Urinary bladder (tissue), 3 donors: ENCODE measurements at regions not wholly inside any gene's neighbourhood (a gene's known extent, or its start where the extent isn't known, plus 50 kb on each side); places are given as distances from the start of the nearest gene placed in this dataset.
A peak's percentile ranks its signal among the peaks of the same experiment; 100 is the strongest.
"Not testable (repeated sequence)": the region's sequence is repeated elsewhere in the genome, so short reads cannot be mapped to it uniquely, and the experiment has no call there.

ENCODE experiments used
- DNase-seq: peaks from one replicate; pipeline ENCODE4 v3.0.0-alpha.2; 2015; ENCODE audit errors: extremely low spot score
- H3K27ac ChIP-seq: one replicate; pipeline ENCODE4 v1.5.1; 2013; ENCODE audit warnings: low read depth, mild to moderate bottlenecking, moderate library complexity
- H3K36me3 ChIP-seq: one replicate; pipeline ENCODE4 v1.6.1; 2013; ENCODE audit warnings: mild to moderate bottlenecking, moderate library complexity; ENCODE audit not compliant: insufficient read depth
- H3K4me1 ChIP-seq: one replicate; pipeline ENCODE4 v1.6.1; 2013; ENCODE audit warnings: mild to moderate bottlenecking, moderate library complexity; ENCODE audit not compliant: insufficient read depth
- H3K4me3 ChIP-seq: one replicate; pipeline ENCODE4 v1.5.1; 2013; ENCODE audit warnings: low read depth, low read length
- WGBS: extraction: QIAGEN DNeasy Blood & Tissue Kit; methylation state at CpG from one replicate; pipeline ENCODE4 v1.1.7; 2013; 5-methylcytosine and 5-hydroxymethylcytosine counted together
- donor health status: healthy with polysubstance abuse.
- donor health status: healthy.

DNA sequence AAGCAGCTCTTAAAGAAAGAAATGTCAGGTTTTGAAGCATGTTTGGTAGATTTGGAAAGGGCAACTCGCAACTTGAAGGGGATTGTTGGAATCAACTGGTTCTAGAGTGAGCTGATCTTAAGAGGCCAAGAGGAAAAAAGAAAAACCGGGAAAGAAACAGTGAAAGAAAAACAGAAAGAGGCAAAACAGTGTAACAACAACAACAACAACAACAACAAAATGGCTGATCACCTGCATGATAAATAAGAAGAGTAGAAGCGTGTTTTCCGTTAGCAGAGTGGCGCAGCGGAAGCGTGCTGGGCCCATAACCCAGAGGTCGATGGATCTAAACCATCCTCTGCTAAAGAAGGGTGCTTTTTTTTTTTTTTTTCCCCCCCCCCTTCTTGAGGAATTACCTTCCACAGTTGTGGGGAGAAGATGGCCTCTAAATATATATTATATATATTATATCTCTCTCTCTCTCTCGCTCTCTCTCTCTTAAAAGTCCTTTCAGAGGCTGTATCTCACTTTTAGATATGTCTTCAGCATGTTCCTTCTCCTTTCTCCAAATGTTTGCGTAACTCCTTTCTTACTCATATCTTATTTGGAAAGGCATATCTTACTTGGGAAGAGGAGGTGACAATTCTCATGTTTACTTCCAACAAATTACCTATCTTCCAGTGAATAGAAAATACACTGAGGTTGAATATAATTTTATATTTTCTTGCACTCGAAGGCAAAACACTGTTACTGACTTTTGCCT lies 134.4 kb downstream of the OR2B2 start:
- no peaks in the 10 kb centered on the region for H3K4me1 ChIP-seq
- whole genome bisulfite sequencing: 69% methylated on average over 11 of the region's 11 CpGs
- no peaks in the 10 kb centered on the region for H3K36me3 ChIP-seq
- no peak overlapping the region for H3K27ac ChIP-seq
- DNase-seq: no peak
- no peak overlapping the region for H3K4me3 ChIP-seq

DNA sequence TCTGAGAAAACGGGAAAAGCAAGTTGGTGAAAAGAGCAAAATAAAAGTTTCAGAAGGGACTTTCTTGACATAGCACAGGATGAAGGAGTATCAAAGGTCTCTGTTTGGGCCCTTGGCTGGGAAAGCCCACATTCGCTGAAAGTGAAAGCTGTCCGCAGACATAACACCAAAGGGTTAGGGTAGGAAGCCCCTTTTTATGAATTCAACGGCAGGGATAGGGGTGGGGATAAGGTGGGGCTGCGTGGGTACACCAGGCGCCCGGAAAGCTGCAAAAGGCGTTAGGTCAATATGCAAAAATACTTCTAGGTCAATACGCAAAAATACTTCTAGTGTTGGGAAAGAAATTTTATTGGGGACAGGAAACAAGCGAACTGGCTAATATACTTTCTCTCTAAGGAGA lies 135.1 kb downstream of the OR2B2 start:
- 71% methylated on average over 10 of the region's 10 CpGs for WGBS
- Histone ChIP-seq H3K4me3 (no peak overlapping the region), H3K4me1 (no peaks in the 10 kb centered on the region), H3K27ac (no peak overlapping the region), H3K36me3 (no peaks in the 10 kb centered on the region)
- DNase-seq: no peak

- H3K4me1 ChIP-seq: no peaks in the 10 kb centered on the region
- DNase-seq: no peak
- 95% methylated on average over 4 of the region's 4 CpGs for WGBS
Observed at GRCh38 chr6:27776504-27776903, 135.7 kb downstream of the OR2B2 start.

DNA sequence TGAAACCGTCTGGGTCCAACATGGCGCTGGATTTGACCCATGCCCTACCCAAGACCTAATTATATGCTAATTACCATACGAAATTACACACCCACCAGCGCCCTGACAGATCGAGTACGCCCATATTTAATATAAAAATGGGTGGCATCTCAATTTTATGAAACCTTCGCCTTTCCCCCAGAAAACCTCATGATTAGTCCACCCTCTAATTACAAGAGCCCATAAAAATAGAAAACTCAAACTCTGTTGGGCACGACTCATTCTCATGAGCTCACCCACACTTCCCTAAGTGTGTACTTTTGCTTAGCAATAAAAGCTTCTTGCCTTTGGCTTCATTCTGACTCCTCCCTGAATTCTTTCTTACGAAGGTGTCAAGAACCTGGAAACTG lies 136.4 kb downstream of the OR2B2 start:
- 85% methylated on average over 9 of the region's 9 CpGs for WGBS

More at GRCh38 chr6:27776504-27776903, 135.7 kb downstream of the OR2B2 start:
- Histone ChIP-seq H3K36me3 (no peaks in the 10 kb centered on the region), H3K27ac (no peak overlapping the region), H3K4me3 (no peak overlapping the region)

DNA sequence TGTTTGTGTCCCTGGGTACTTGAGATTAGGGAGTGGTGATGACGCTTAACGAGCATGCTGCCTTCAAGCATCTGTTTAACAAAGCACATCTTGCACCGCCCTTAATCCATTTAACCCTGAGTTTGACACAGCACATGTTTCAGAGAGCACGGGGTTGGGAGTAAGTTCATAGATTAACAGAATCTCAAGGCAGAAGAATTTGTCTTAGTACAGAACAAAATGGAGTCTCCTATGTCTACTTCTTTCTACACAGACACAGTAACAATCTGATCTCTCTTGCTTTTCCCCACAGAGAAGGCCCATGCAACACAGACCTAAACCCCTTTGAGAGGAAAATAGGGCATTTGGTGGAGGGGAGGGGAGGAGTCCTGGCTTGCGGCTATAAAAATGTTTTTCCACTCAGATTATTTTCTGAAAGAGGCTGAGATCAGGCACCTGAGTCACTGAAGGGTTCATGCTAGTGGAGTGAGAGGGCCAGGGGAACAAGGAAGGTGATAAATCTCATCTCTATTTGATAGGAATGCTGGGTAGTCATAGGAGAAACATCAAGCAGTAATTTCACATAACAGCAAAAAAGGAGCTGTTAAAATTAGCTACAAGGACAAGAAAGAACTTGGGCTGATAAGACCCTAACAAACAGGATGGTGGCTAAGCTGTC lies 136.9 kb downstream of the OR2B2 start:
- H3K4me3 ChIP-seq, H3K4me1 ChIP-seq, H3K27ac ChIP-seq, DNase-seq, H3K36me3 ChIP-seq: not testable (repeated sequence)
- whole genome bisulfite sequencing: 42% methylated on average over 5 of the region's 5 CpGs

More for the DNA sequence above, 136.4 kb downstream of the OR2B2 start:
- no peak for DNase-seq
- H3K27ac ChIP-seq: no peak overlapping the region
- H3K4me3 ChIP-seq: no peak overlapping the region
- no peaks in the 10 kb centered on the region for H3K4me1 ChIP-seq
- H3K36me3 ChIP-seq: no peaks in the 10 kb centered on the region

DNA sequence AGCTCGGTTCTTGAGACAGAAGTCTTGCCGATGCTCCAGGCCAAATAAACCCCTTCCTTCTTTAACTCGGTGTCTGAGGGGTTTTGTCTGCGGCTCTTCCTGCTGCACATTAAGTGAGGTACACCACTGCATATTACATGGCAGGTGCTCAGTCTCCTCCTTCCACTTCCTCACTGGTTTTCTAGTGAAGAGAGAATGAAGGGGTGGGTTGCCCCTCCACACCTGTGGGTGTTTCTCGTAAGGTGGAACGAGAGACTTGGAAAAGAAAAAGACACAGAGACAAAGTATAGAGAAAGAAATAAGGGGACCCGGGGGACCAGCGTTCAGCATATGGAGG lies 138.0 kb downstream of the OR2B2 start:
- H3K4me1 ChIP-seq, H3K27ac ChIP-seq, H3K4me3 ChIP-seq, H3K36me3 ChIP-seq, DNase-seq: not testable (repeated sequence)
- WGBS: 88% methylated on average over 8 of the region's 8 CpGs

GRCh38 chr6:27773542-27774263 lies 138.5 kb downstream of the OR2B2 start:
- H3K4me1 ChIP-seq, H3K4me3 ChIP-seq, H3K27ac ChIP-seq, H3K36me3 ChIP-seq, DNase-seq: not testable (repeated sequence)
- WGBS: 83% methylated on average over 10 of the region's 10 CpGs

DNA sequence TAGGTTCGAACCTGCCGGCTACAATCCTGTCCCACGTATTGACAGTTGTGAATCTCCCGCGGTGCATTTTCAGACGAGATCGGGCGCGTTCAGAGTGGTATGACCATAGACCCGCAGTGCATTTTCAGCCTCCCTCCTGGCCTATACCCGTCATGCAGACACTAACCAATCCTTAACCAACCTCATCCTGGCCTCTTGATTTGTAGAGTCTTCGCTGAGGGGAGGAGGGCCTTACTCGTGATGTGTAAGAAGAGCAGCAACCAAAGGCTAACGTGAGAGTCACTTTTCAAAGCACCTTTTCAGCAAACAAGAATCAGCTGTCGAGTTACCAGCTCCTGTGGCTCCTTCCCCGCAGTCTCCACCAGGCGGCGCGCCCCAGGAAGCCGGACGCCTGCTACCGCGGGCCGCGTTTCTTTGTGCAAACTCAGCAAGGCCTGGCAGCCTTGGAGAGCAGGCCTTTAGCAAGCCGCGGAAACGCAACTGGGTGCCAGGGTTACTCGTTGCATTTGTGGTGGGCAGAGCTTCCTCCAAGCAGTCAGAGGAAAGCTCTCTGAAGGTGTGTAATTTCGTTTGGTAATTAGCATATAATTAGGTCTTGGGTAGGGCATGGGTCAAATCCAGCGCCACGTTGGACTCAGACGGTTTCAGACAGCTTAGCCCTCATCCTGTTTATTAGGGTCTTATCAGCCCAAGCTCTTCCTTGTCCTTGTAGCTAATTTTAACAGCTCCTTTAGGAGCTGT lies 139.8 kb downstream of the OR2B2 start:
- WGBS: 13% methylated on average over 33 of the region's 33 CpGs

GRCh38 chr6:27771235-27771634 lies 141.0 kb downstream of the OR2B2 start:
- 63% methylated on average over 4 of the region's 4 CpGs for WGBS
- no peak for DNase-seq
- no peak overlapping the region for H3K4me3 ChIP-seq
- no peak overlapping the region for H3K27ac ChIP-seq
- no peaks in the 10 kb centered on the region for H3K36me3 ChIP-seq
- H3K4me1 ChIP-seq: no peaks in the 10 kb centered on the region

More for the DNA sequence above, 139.8 kb downstream of the OR2B2 start:
- no peak overlapping the region for H3K27ac ChIP-seq
- H3K4me1 ChIP-seq: no peaks in the 10 kb centered on the region
- peak; percentile 32 for DNase-seq
- H3K36me3 ChIP-seq: no peaks in the 10 kb centered on the region
- H3K4me3 ChIP-seq: no peak overlapping the region

DNA sequence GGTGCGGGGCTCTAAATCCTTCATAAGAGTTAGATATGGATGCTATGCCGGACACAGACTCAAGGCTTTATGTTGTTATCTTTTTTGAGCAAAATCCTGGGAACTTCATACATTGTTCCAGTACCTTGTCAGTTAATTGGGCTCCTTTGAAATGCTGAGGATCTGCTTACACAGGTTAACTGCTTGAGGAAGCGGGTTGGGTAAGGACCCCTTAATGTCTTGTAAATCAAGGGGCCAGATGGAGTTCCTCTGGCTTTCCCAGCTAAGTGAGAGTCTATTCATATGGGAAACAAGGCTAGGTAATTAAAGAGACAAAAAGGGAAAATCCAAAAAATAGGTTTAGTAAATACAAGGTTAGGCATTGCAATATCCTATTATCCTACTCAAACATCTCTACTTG lies 141.5 kb downstream of the OR2B2 start:
- no peaks in the 10 kb centered on the region for H3K4me1 ChIP-seq
- WGBS: 80% methylated on average over 3 of the region's 3 CpGs
- no peak overlapping the region for H3K4me3 ChIP-seq
- no peak overlapping the region for H3K27ac ChIP-seq
- no peak for DNase-seq
- H3K36me3 ChIP-seq: no peaks in the 10 kb centered on the region

DNA sequence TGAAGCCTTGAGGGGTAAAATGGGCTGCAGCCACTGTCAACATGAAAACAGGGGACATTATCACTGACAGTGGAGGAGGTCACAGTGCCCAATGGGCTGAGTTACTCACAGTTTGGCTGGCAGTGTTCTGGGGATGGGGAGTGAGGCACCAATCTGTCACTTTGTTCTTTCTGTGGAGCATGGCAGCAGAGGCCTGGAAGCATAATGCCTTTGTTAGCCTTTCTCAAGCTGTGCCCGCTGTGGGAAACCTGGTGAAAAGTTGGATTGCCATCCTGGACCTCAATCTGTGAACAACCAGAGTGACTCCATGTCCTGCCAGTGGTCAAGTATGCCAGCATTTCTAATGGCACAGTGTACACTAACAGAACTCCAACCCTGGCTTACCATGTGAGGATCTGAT lies 143.6 kb downstream of the OR2B2 start:
- Histone ChIP-seq H3K36me3 (no peaks in the 10 kb centered on the region), H3K4me1 (no peaks in the 10 kb centered on the region), H3K27ac (no peak overlapping the region), H3K4me3 (no peak overlapping the region)
- WGBS: 92% methylated on average over 1 of the region's 1 CpG
- DNase-seq: no peak

DNA sequence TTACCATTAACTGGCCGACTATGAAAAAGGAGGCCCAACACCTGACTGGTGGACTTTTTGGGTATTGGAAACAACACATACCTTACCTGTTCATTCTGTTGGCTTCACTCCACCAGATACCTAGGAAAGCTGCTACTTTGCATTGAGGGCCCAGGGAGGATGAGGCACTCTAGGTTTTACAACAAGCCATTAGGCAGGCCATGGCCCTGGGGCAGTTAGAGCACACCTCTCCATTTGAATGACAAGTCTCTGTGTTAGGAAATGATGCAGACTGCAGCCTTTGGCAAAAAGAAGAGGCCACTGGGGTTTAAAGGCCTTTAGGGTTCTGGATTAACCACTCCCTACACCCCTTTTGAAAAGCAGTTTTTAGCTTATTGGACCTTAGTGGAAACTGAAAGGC lies 144.3 kb downstream of the OR2B2 start:
- H3K4me3 ChIP-seq: no peak overlapping the region
- no peak for DNase-seq
- H3K4me1 ChIP-seq: no peaks in the 10 kb centered on the region
- H3K36me3 ChIP-seq: no peaks in the 10 kb centered on the region
- 90% methylated on average over 1 of the region's 1 CpG for WGBS
- H3K27ac ChIP-seq: no peak overlapping the region

DNA sequence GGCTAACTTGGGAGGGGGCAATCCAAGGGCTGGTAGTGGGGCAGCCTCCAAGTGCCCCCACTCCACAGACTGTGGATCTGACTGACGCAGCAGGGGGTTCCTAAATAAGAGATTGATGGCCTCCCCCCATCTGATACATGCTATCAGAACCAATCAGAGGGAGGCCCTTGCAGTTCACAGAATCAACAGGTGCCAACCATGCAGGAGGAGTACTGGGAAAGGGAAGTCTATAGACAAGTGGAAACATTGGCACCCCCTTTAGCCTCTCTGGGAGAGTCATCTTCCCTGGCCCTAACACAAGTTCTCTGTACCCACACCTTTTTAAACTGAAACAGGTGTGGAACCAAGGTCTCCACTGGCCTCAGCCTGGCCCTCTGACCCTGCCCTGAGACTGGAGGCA lies 145.8 kb downstream of the OR2B2 start:
- 92% methylated on average over 1 of the region's 1 CpG for WGBS
- H3K4me3 ChIP-seq: no peak overlapping the region
- no peak for DNase-seq
- no peaks in the 10 kb centered on the region for H3K36me3 ChIP-seq
- H3K4me1 ChIP-seq: no peaks in the 10 kb centered on the region
- H3K27ac ChIP-seq: no peak overlapping the region
